ENCODE measurements at regions not wholly inside any gene's neighbourhood (a gene's known extent, or its start where the extent isn't known, plus 50 kb on each side); places are given as distances from the start of the nearest gene placed in this dataset.

DNA sequence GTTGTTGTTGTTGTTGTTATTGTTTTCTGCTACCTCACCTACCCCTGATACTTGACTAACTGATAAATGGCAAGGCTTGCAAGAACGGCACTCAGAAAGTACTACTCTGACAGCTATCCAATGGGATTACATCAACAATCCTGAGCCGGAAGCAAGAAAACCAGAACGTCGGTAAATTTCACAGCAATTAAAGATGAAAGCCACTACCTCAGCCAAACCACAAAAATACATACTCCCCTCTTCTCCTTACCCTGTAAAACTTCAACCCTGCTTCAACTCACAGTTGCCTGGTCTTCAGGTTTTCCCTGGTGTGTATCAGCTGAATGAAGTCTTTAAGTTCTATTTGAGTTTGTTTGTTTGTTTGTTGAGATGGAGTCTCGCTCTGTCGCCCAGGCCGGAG is 293.7 kb upstream of the RND3 start:
- no TSS peak for BruUV-seq (replicated peaks)
- CTCF ChIA-PET, result no interaction called here
- TF ChIP-seq TCF7L2 (IDR thresholded peaks at IDR 0.05; ENCODE audit: low read depth, low read length) (no peak), REST (IDR thresholded peaks at IDR 0.05; ENCODE audit: insufficient read depth in 1 of 2, low read depth in 2 of 2, low read length in 1 of 2) (no peak), POLR2AphosphoS5 (IDR thresholded peaks at IDR 0.05; ENCODE audit: low read depth, low read length) (no peak), SIN3A (IDR thresholded peaks at IDR 0.05; ENCODE audit: borderline replicate concordance, insufficient read depth, low read depth, low read length) (no peak), CTCF (IDR thresholded peaks at IDR 0.05) (no peak)
- H3K36me3 ChIP-seq (ENCODE audit: control insufficient read depth, insufficient read depth, low read length), result no peaks in the 10 kb centered on the region
- intact Hi-C loops (cut with micrococcal nuclease; ENCODE audit: unreplicated experiment) (no loop called here), in situ Hi-C loops (cut with HindIII; ENCODE audit: low pct_unique_long_range_greater_than_20kb, low sequenced_read_pairs) (no loop called here)
- DNase-seq (ENCODE audit: low read depth, low spot score) (no peak), ATAC-seq (no peak)
- H3K27me3 ChIP-seq (ENCODE audit: control insufficient read depth, insufficient read depth, low read length), result no peaks in the 10 kb centered on the region
- H3K27ac ChIP-seq (ENCODE audit: low read length), result no peak overlapping the region
- no peak overlapping the region for H3K4me3 ChIP-seq (ENCODE audit: low read depth in 2 of 2, low read length in 2 of 2)
- no peaks in the 10 kb centered on the region for H3K4me1 ChIP-seq (ENCODE audit: control insufficient read depth, insufficient read depth, low read length)
- no peaks in the 10 kb centered on the region for H3K9me3 ChIP-seq (ENCODE audit: control insufficient read depth, insufficient read depth, low read depth, low read length)
- POLR2A ChIA-PET, result no interaction called here

- no peaks in the 10 kb centered on the region for H3K4me1 ChIP-seq (ENCODE audit: control insufficient read depth, insufficient read depth, low read length)
- BruUV-seq (replicated peaks), result no TSS peak
- no peaks in the 10 kb centered on the region for H3K9me3 ChIP-seq (ENCODE audit: control insufficient read depth, insufficient read depth, low read depth, low read length)
- TF ChIP-seq CTCF (IDR thresholded peaks at IDR 0.05) (no peak), POLR2AphosphoS5 (IDR thresholded peaks at IDR 0.05; ENCODE audit: low read depth, low read length) (no peak), SIN3A (IDR thresholded peaks at IDR 0.05; ENCODE audit: borderline replicate concordance, insufficient read depth, low read depth, low read length) (no peak), REST (IDR thresholded peaks at IDR 0.05; ENCODE audit: insufficient read depth in 1 of 2, low read depth in 2 of 2, low read length in 1 of 2) (no peak), TCF7L2 (IDR thresholded peaks at IDR 0.05; ENCODE audit: low read depth, low read length) (no peak)
- ChIA-PET CTCF (no interaction called here), POLR2A (no interaction called here)
- in situ Hi-C loops (cut with HindIII; ENCODE audit: low pct_unique_long_range_greater_than_20kb, low sequenced_read_pairs) (no loop called here), intact Hi-C loops (cut with micrococcal nuclease; ENCODE audit: unreplicated experiment) (no loop called here)
- H3K27me3 ChIP-seq (ENCODE audit: control insufficient read depth, insufficient read depth, low read length), result no peaks in the 10 kb centered on the region
- no peak overlapping the region for H3K4me3 ChIP-seq (ENCODE audit: low read depth in 2 of 2, low read length in 2 of 2)
- no peaks in the 10 kb centered on the region for H3K36me3 ChIP-seq (ENCODE audit: control insufficient read depth, insufficient read depth, low read length)
- no peak overlapping the region for H3K27ac ChIP-seq (ENCODE audit: low read length)
- no peak for ATAC-seq
- DNase-seq (ENCODE audit: low read depth, low spot score), result no peak
Observed at GRCh38 chr2:150778828-150779227, 291.4 kb upstream of the RND3 start.
